ENCODE measurements at regions not wholly inside any gene's neighbourhood (a gene's known extent, or its start where the extent isn't known, plus 50 kb on each side); places are given as distances from the start of the nearest gene placed in this dataset.

DNA sequence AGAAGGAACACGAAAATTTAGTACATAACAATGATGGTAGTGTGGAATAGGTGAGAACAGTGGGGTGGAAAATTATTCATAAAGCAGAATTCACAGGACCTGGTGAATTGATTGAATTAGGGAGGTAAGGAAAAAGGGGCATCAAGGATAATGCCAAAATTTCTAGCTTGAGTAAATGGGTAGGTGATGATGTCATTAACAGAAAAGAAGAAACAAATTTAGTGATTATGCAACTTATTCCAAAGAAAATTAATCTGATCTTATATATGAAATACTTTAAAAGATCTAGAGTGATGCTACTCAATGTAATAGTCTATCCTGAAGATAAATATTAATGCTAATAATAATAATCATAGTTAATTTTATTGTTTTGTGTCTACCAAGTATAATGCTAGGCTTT, 544.6 kb upstream of the LMCD1 start:
- Histone ChIP-seq H3K27ac (ENCODE audit: control insufficient read depth, insufficient read depth) (no peak overlapping the region), H3K4me2 (ENCODE audit: control insufficient read depth, insufficient read depth) (no peak overlapping the region), H4K20me1 (ENCODE audit: control insufficient read depth, insufficient read depth) (no peaks in the 10 kb centered on the region), H3K36me3 (ENCODE audit: control insufficient read depth in 2 of 2, insufficient read depth in 2 of 2, low read length in 1 of 2) (no peaks in the 10 kb centered on the region), H3K9me3 (replicated peaks; ENCODE audit: control insufficient read depth, insufficient read depth, low read length) (no peaks in the 10 kb centered on the region), H2AFZ (ENCODE audit: control insufficient read depth, low read depth, low read length) (no peak overlapping the region), H3K9ac (ENCODE audit: control insufficient read depth, insufficient read depth, low read length) (no peak overlapping the region), H3K4me3 (no peak overlapping the region), H3K4me1 (ENCODE audit: control insufficient read depth, insufficient read depth, low read length) (no peaks in the 10 kb centered on the region), H3K79me2 (ENCODE audit: control insufficient read depth, insufficient read depth, low read length) (no peaks in the 10 kb centered on the region), H3K27me3 (replicated peaks in 1 of 2; ENCODE audit: control insufficient read depth in 2 of 2, insufficient read depth in 2 of 2, low read length in 1 of 2) (no peaks in the 10 kb centered on the region)
- ChIA-PET POLR2A (no interaction called here), RAD21 (ENCODE audit: unreplicated experiment) (no interaction called here), CTCF (no interaction called here), SMC1A (ENCODE audit: uncharacterized antibody, unreplicated experiment) (no interaction called here)
- 0% methylated on average over 1 of the region's 1 CpG for whole genome bisulfite sequencing (ENCODE audit: insufficient coverage, insufficient replicate concordance, low lambda C conversion rate, missing lambda C conversion rate)
- FAIRE-seq (no peak), DNase-seq (ENCODE audit: low read depth, low spot score) (no peak), ATAC-seq (no peak)
- intact Hi-C loops (cut with micrococcal nuclease; ENCODE audit: unreplicated experiment) (no loop called here), in situ Hi-C loops (cut with MboI) (no loop called here)
- TF ChIP-seq TARDBP (IDR thresholded peaks at IDR 0.05; ENCODE audit: borderline replicate concordance): no peak
- no peak for TF ChIP-seq YBX1 (IDR thresholded peaks at IDR 0.05)
- TF ChIP-seq PRDM15 (CRISPR knock-in tag; IDR thresholded peaks at IDR 0.05): no peak
- TF ChIP-seq ATF7 (IDR thresholded peaks at IDR 0.05; ENCODE audit: low read depth): no peak
- TF ChIP-seq HDAC6 (IDR thresholded peaks at IDR 0.05; ENCODE audit: unreplicated experiment): no peak
- no peak for TF ChIP-seq TCF3 (IDR thresholded peaks at IDR 0.05; ENCODE audit: borderline replicate concordance, insufficient read depth, low read depth, low read length)
- TF ChIP-seq, protein P1, sequence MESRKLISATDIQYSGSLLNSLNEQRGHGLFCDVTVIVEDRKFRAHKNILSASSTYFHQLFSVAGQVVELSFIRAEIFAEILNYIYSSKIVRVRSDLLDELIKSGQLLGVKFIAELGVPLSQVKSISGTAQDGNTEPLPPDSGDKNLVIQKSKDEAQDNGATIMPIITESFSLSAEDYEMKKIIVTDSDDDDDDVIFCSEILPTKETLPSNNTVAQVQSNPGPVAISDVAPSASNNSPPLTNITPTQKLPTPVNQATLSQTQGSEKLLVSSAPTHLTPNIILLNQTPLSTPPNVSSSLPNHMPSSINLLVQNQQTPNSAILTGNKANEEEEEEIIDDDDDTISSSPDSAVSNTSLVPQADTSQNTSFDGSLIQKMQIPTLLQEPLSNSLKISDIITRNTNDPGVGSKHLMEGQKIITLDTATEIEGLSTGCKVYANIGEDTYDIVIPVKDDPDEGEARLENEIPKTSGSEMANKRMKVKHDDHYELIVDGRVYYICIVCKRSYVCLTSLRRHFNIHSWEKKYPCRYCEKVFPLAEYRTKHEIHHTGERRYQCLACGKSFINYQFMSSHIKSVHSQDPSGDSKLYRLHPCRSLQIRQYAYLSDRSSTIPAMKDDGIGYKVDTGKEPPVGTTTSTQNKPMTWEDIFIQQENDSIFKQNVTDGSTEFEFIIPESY (IDR thresholded peaks at IDR 0.05): no peak
- TF ChIP-seq RAD51 (IDR thresholded peaks at IDR 0.05): no peak
- no peak for TF ChIP-seq ETV6 (conservative IDR thresholded peaks at IDR 0.05 in 1 of 2, IDR thresholded peaks at IDR 0.05 in 1 of 2; ENCODE audit: borderline replicate concordance in 1 of 2, low read depth in 1 of 2)
- TF ChIP-seq NFYA (IDR thresholded peaks at IDR 0.05; ENCODE audit: borderline replicate concordance, low read depth, low read length): no peak
- TF ChIP-seq MTA3 (IDR thresholded peaks at IDR 0.05; ENCODE audit: borderline replicate concordance, low read length): no peak
- no TSS peak for BruUV-seq (replicated peaks)
